ENCODE measurements at regions not wholly inside any gene's neighbourhood (a gene's known extent, or its start where the extent isn't known, plus 50 kb on each side); places are given as distances from the start of the nearest gene placed in this dataset.
A peak's percentile ranks its signal among the peaks of the same experiment; 100 is the strongest.

DNA sequence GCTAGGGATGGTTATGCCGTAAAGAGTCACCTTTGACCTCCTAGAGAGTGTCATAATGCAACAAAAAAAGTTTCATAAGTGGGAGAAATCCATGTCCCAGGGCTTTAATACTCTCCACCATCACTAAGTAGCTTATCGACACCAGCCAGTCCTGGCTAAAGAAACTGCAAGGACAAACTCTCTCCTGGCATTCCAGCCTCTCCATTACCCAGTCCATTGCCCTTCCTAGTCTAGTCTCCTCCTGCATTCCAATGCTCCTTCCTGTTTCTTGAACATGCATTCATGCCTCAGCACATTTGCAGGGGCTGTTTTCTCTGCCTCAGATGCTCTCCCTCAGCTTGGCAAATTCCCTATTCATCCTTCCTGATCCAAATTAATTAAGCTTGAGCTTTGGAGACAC is 364.1 kb downstream of the BRINP1 start:
- DNase-seq (ENCODE audit: low read depth), result no peak

- DNase-seq (ENCODE audit: low read depth), result peak; percentile 61
These were observed 360.0 kb downstream of the BRINP1 start for GRCh38 chr9:119009249-119009648.

GRCh38 chr9:119020284-119020683 is 349.0 kb downstream of the BRINP1 start:
- DNase-seq (ENCODE audit: low read depth), result no peak

- DNase-seq (ENCODE audit: low read depth), result no peak
These were observed 348.4 kb downstream of the BRINP1 start for GRCh38 chr9:119020730-119021333.

DNA sequence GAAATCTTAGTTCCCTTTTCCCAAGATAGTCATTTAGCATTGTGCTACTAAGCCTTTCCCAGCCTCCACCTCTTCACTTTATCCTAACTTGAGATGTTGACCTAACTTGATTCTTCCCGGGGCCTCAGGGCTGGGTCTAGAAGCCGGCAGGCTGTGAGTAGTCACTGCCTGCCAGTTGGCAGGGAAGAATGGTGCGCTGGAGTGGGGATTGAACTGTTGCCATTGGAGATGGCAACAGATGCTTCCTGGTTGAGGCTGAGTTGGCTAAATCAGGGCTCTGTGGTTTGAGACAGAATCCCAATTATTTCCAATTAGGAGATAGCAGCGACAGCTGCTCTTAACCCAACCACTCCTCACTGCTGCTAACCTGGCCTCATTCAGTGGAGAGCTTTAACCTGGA is 343.1 kb downstream of the BRINP1 start:
- peak; percentile 12 for DNase-seq (ENCODE audit: low read depth)

GRCh38 chr9:119027901-119028699 is 341.1 kb downstream of the BRINP1 start:
- DNase-seq (ENCODE audit: low read depth), result no peak

DNA sequence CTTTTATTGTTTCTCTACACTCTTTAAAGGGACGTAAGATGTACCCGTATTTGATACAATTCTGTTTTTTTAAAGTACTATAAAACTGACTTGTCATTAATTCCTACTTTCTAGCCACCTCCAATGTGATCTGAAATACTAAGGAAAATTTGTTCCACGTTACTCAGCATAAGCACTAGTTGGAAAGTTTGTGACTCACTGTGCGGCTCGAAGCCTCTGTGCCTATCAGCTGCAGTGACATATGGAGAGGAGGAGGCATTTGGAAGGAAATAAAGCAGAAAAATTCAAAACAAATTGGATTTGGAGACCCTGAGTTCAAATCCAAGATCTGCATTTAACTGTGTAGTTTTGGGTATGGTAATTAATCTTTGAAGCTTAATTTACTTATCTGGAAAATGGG is 339.3 kb downstream of the BRINP1 start:
- no peak for DNase-seq (ENCODE audit: low read depth)

DNA sequence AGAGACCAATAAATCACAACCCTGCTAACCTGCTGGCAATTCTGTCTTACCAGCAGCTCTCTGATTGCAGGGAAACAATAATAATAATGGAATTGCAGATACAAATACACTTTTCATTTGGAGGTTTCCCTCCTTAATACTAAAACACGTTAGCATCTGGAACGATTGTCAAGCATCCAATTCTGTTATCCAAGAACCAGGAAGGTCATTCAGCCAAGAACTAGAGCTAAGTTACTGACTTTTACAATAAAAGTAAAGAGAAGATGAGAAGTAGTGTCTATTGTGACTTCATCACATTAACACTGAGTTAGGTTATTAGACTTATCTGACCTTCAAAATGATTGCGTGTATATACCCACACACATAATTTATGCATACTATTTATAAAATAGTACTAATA is 335.6 kb downstream of the BRINP1 start:
- DNase-seq (ENCODE audit: low read depth), result no peak

DNA sequence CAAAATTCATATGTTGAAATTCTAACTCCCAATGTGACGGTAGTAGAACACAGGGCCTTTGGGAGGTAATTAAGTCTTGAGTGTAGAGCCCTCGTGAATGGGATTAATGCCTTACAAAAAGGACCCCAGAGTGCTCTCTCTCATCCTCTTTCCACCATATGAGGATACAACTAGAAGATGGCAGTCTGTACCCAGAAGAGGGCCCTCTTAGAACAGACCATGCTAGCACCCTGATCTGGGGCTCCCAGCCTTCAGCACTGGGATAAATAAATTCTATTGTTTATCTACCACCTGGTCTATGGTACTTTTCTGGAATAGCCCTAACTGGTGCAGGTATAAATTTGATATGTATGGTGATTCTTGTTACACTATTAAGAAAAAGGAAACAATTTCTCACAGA is 332.3 kb downstream of the BRINP1 start:
- no peak for DNase-seq (ENCODE audit: low read depth)

- no peak for DNase-seq (ENCODE audit: low read depth)
These were observed 325.2 kb downstream of the BRINP1 start for GRCh38 chr9:119043996-119044395.

GRCh38 chr9:119044806-119045205 is 324.4 kb downstream of the BRINP1 start:
- peak; percentile 2 for DNase-seq (ENCODE audit: low read depth)

GRCh38 chr9:119047513-119048307 is 321.5 kb downstream of the BRINP1 start:
- DNase-seq (ENCODE audit: low read depth), result no peak

GRCh38 chr9:119050281-119050680 is 319.0 kb downstream of the BRINP1 start:
- no peak for DNase-seq (ENCODE audit: low read depth)

DNA sequence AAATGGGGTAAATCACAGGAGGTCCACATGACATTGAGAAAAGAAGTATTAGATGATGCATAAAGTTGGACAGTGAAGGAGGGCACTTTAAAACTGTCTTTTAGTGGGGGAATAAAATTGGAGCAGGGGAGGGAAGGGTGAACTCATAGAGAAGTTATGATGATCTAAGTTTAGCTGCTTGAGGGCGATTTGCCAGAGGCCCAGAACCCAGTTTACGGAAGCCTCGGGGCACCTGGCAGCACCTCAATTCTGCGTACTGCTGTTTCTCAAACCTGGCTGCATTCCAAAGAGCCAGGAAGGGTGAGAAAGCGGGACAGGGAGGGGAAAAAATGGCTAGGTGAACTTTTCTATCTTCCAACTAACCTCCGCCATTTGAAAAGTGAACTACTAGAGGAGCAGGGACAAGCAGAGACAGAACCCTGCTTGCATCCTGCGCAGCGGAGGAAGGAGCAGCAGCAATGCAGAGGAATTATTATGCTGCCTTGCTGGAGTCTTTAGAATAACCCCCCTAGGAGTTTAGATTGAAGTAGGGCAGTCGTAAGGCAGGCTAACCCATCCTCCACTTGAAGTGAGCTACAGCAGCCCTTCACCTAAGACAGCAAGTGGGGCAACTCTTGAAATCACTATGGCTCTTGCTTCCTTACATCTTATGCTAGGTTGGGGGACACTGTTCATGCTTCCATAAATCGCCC is 316.8 kb downstream of the BRINP1 start:
- no peak for DNase-seq (ENCODE audit: low read depth)

DNA sequence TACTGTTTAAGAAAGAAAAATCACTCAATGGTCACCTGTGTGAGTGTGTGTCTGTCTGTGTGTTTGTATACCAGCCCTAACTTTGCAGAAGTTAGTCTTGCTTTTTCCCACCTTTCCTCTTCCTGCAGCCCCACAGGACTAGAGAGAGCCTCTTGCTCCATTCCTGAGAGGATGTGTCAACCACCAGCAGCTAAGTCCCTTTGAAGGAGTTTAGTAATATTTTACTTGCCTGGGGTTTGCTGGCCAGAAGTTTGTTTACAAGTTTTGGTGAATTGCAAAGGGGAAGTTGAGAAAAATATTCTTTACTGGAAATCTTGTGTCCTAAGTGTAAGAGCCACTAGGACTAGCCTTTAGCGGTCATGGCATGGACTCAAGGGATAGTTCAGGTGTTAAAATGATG is 316.2 kb downstream of the BRINP1 start:
- no peak for DNase-seq (ENCODE audit: low read depth)

GRCh38 chr9:119060629-119061385 is 308.4 kb downstream of the BRINP1 start:
- no peak for DNase-seq (ENCODE audit: low read depth)

DNA sequence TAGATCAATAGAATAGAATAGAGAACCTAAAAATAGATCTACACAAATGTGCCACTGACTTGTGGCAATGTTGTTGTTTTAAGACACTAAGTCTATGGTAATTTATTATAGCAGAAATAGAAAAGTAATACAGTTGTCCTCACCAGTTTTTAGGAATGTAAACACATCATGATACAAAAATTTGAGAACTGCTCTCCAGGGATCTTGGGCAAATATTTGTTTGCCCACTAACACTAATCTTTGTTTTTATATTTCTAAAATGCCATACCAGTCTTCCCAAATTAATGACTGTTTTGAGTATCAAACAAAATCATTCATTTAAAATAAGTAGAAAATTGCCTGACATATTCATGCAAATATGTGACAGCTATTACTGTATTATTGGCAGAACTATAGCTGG is 297.6 kb downstream of the BRINP1 start:
- no peak for DNase-seq (ENCODE audit: low read depth)

GRCh38 chr9:119074017-119074416 is 295.2 kb downstream of the BRINP1 start:
- DNase-seq (ENCODE audit: low read depth), result no peak

GRCh38 chr9:119078015-119078414 is 291.2 kb downstream of the BRINP1 start:
- no peak for DNase-seq (ENCODE audit: low read depth)

GRCh38 chr9:119083673-119084072 is 285.6 kb downstream of the BRINP1 start:
- DNase-seq (ENCODE audit: low read depth), result no peak

- DNase-seq (ENCODE audit: low read depth), result no peak
These were observed 282.6 kb downstream of the BRINP1 start for GRCh38 chr9:119086590-119086989.

Data from amniotic epithelial cell (primary cell).